ENCODE measurements at regions not wholly inside any gene's neighbourhood (a gene's known extent, or its start where the extent isn't known, plus 50 kb on each side); places are given as distances from the start of the nearest gene placed in this dataset.

DNA sequence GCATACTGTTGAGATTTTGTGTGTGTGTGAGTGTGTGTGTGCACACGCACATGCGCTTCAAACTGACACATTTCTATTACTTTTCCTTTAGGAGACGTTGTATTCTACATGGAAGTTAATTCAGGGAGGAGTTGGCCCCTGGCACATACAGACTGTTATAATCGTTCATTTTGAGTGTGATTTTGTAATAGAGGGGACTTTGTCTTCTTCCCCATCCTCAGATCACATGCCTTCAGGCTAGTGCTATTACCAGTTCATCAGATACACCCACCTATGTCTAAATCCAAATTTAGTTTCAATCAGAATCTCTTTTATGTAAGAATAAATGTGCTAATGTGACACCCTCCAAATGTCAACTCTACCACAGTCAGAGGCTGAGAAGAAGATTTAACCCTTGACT lies 90.2 kb downstream of the FBXO4 start:
- ATAC-seq: no peak
- Histone ChIP-seq H3K4me3 (no peak overlapping the region), H3K36me3 (no peaks in the 10 kb centered on the region), H3K27ac (no peak overlapping the region), H3K9me3 (no peaks in the 10 kb centered on the region), H3K27me3 (no peaks in the 10 kb centered on the region), H3K4me1 (no peaks in the 10 kb centered on the region)
- WGBS, 2 donors (ENCODE audit: low coverage in 1 of 2): 52 to 65% methylated on average over 4 of the region's 4 CpGs
- TF ChIP-seq, protein P1, sequence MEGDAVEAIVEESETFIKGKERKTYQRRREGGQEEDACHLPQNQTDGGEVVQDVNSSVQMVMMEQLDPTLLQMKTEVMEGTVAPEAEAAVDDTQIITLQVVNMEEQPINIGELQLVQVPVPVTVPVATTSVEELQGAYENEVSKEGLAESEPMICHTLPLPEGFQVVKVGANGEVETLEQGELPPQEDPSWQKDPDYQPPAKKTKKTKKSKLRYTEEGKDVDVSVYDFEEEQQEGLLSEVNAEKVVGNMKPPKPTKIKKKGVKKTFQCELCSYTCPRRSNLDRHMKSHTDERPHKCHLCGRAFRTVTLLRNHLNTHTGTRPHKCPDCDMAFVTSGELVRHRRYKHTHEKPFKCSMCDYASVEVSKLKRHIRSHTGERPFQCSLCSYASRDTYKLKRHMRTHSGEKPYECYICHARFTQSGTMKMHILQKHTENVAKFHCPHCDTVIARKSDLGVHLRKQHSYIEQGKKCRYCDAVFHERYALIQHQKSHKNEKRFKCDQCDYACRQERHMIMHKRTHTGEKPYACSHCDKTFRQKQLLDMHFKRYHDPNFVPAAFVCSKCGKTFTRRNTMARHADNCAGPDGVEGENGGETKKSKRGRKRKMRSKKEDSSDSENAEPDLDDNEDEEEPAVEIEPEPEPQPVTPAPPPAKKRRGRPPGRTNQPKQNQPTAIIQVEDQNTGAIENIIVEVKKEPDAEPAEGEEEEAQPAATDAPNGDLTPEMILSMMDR (IDR thresholded peaks at IDR 0.05): no peak
- no peak for TF ChIP-seq POLR2A (IDR thresholded peaks at IDR 0.05)

DNA sequence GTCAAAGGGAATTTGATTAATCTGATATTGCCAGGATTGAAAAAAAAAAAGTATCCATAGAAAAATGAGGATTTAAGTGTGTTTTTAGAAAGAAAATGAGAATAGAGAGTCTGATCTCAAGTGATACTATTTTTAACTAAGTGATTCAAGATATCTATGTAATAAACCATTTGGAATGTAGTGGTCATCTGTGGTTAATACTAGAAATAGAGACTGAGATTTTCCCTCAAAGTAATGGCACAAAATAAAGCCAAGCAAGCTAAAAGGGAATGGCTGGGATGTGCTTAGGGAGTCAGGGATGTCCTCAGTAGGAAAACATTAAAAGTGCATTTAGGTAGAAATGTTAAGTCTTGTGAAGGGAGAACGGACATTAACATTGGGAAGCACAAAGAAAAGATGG lies 90.6 kb downstream of the FBXO4 start:
- no peaks in the 10 kb centered on the region for H3K4me1 ChIP-seq
- H3K4me3 ChIP-seq: no peak overlapping the region
- no peak overlapping the region for H3K27ac ChIP-seq
- 83 to 88% methylated on average over 1 of the region's 1 CpG for WGBS, 2 donors (ENCODE audit: low coverage in 1 of 2)
- no peaks in the 10 kb centered on the region for H3K36me3 ChIP-seq
- TF ChIP-seq, protein P1 (IDR thresholded peaks at IDR 0.05): no peak
- TF ChIP-seq POLR2AphosphoS5 (IDR thresholded peaks at IDR 0.05) (no peak), POLR2A (IDR thresholded peaks at IDR 0.05) (no peak), EP300 (IDR thresholded peaks at IDR 0.05) (no peak)
- no peaks in the 10 kb centered on the region for H3K9me3 ChIP-seq
- no peaks in the 10 kb centered on the region for H3K27me3 ChIP-seq
- ATAC-seq: no peak

DNA sequence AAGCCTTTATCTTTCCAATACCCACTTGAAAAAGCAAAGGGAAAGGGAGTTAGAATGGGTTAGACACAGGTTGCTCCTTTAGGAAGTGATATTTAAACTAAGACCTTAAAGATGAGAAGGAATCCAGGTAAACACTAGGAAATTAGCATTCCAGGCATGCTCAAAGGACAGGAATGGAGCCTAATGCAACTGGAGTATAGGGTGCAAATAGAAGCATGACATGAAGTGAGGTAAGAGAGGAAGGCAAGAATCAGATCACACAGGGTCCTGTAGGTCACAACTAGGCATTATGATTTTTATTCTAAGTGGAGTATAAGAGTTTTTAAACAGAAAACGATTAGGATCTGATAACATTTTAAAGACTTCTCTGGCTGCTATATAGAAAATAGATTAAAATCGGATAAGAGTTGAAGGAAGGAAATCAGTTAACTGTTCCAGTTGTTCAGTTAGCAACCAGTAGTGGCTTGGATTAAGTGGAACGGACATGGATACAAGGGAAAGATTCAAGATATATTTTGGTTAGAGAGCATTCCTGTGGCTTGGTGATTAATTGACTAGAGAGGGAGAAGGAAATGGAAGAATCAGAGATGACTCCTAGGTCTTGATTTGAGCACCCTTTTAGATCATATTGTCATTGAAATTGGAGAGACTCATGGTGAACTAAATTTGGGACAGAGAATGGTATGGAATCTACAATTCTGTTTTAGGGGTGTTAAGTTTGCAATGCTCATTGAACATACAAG lies 95.9 kb downstream of the FBXO4 start:
- WGBS, 2 donors (ENCODE audit: low coverage in 1 of 2): 51 to 65% methylated on average over 3 of the region's 3 CpGs
- TF ChIP-seq, protein P1 (IDR thresholded peaks at IDR 0.05): no peak
- TF ChIP-seq POLR2AphosphoS5 (IDR thresholded peaks at IDR 0.05) (no peak), POLR2A (IDR thresholded peaks at IDR 0.05) (no peak), EP300 (IDR thresholded peaks at IDR 0.05) (no peak)
- ATAC-seq: no peak
- Histone ChIP-seq H3K4me1 (no peaks in the 10 kb centered on the region), H3K27me3 (no peaks in the 10 kb centered on the region), H3K36me3 (no peaks in the 10 kb centered on the region), H3K27ac (no peak overlapping the region), H3K9me3 (peaks cover 0 to 11% (median 0%) of the 10 kb centered on the region in 3 donors), H3K4me3 (no peak overlapping the region)

DNA sequence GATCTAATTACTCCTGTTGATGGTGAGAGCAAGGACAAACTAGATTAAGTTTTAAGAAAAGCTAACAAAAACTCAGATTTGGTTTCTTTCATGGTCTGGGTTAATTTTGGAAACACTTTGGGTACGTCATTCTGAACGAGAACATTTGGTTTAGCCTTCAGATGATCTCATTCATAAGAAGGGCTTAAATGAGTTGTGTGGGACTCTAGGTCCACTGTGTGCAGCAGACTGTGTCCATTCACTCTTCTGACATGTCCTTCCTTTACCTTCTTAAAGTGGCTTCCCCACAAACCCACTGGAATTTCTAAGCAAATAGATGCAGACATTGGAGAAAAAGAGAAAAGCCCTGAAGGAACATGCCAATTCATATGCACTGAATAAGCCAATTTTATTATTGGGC lies 96.8 kb downstream of the FBXO4 start:
- Histone ChIP-seq H3K36me3 (no peaks in the 10 kb centered on the region), H3K4me1 (no peaks in the 10 kb centered on the region), H3K27me3 (no peaks in the 10 kb centered on the region), H3K9me3 (peaks cover 0 to 11% (median 0%) of the 10 kb centered on the region in 3 donors), H3K27ac (no peak overlapping the region), H3K4me3 (no peak overlapping the region)
- no peak for ATAC-seq
- WGBS, 2 donors (ENCODE audit: low coverage in 1 of 2): 30 to 33% methylated on average over 2 of the region's 2 CpGs
- TF ChIP-seq POLR2A (IDR thresholded peaks at IDR 0.05) (no peak), EP300 (IDR thresholded peaks at IDR 0.05) (no peak), POLR2AphosphoS5 (IDR thresholded peaks at IDR 0.05) (no peak)
- TF ChIP-seq, protein P1 (IDR thresholded peaks at IDR 0.05): no peak

DNA sequence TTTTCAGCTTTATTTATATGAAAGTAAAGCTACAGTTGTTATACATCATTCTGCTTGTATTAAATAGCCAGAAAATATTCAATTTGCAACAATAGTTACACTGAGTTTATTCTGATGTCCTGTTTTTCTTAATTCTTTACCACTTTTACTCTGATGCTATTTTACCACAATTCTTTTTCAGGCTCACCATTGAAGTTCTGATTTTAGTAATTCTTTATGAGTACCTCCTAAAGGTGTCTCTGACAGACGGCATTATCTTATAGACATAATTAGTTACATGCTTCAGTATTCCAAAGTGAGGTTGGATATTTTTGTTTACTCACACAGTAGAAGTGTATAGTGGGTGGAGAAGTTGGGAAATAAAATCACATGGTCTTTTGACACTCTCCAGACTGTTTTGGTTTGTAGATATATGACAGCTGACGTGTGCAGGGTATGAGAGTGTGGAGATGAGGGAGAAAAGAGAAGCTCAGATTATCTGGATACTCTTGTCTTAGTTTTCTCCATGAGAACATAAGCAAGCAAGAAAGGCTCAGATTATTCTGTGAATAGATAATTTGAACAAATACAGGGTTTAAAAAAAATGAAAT lies 97.4 kb downstream of the FBXO4 start:
- no peak for TF ChIP-seq POLR2A (IDR thresholded peaks at IDR 0.05)
- TF ChIP-seq, protein P1 (IDR thresholded peaks at IDR 0.05): no peak
- TF ChIP-seq POLR2AphosphoS5 (IDR thresholded peaks at IDR 0.05): no peak
- no peak for TF ChIP-seq EP300 (IDR thresholded peaks at IDR 0.05)
- 44 to 52% methylated on average over 2 of the region's 2 CpGs for WGBS, 2 donors (ENCODE audit: low coverage in 1 of 2)
- H3K9me3 ChIP-seq: peaks cover 0 to 11% (median 0%) of the 10 kb centered on the region in 3 donors
- no peak overlapping the region for H3K4me3 ChIP-seq
- no peak overlapping the region for H3K27ac ChIP-seq
- no peak for ATAC-seq
- H3K36me3 ChIP-seq: no peaks in the 10 kb centered on the region
- H3K27me3 ChIP-seq: no peaks in the 10 kb centered on the region
- H3K4me1 ChIP-seq: no peaks in the 10 kb centered on the region
